ENCODE measurements at regions not wholly inside any gene's neighbourhood (a gene's known extent, or its start where the extent isn't known, plus 50 kb on each side); places are given as distances from the start of the nearest gene placed in this dataset.

DNA sequence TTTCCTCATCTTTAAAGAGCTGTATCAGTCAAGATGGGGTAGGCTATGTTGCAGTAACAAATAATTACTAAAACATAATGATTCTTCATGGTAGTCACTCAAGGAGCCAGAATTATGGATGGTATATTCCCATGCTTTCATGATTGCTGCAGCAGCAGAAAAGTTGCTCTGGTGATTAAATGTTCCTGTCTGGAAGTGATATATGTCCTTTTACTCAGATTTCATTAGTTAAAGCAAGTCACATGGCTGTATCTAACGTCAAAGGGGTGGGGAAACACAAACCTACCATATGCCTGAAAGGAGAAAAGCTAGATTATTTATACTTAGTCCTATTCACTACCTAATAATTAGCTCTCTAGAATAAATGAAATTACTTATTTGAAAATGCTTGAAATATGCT lies 594.7 kb downstream of the SOX5 start (continued):
- no peak for TF ChIP-seq ARID4B (CRISPR knock-in tag; IDR thresholded peaks at IDR 0.05; ENCODE audit: borderline replicate concordance)
- TF ChIP-seq, protein P1, sequence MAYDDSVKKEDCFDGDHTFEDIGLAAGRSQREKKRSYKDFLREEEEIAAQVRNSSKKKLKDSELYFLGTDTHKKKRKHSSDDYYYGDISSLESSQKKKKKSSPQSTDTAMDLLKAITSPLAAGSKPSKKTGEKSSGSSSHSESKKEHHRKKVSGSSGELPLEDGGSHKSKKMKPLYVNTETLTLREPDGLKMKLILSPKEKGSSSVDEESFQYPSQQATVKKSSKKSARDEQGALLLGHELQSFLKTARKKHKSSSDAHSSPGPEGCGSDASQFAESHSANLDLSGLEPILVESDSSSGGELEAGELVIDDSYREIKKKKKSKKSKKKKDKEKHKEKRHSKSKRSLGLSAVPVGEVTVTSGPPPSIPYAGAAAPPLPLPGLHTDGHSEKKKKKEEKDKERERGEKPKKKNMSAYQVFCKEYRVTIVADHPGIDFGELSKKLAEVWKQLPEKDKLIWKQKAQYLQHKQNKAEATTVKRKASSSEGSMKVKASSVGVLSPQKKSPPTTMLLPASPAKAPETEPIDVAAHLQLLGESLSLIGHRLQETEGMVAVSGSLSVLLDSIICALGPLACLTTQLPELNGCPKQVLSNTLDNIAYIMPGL (CRISPR knock-in tag; IDR thresholded peaks at IDR 0.05), result no peak
- no peak for TF ChIP-seq TEAD4 (CRISPR knock-in tag; IDR thresholded peaks at IDR 0.05)
- TF ChIP-seq ZNF263 (CRISPR knock-in tag; IDR thresholded peaks at IDR 0.05; ENCODE audit: low read depth), result no peak
- no peak for TF ChIP-seq CBFB (CRISPR knock-in tag; IDR thresholded peaks at IDR 0.05; ENCODE audit: low read depth)

GRCh38 chr12:23356440-23356839 lies 593.0 kb downstream of the SOX5 start:
- Mint-ChIP-seq H3K4me3 (no peak overlapping the region), H3K4me1 (no peaks in the 10 kb centered on the region), H3K9me3 (no peaks in the 10 kb centered on the region), H3K27ac (no peak overlapping the region), H3K27me3 (ENCODE audit: low read depth) (no peaks in the 10 kb centered on the region), H3K36me3 (no peaks in the 10 kb centered on the region)
- DNase-seq (ENCODE audit: low spot score), result no peak
- ChIA-PET POLR2A (interaction anchor here (0.5 kb wide), 1 partner anchor 1375 kb away, joined by 3 read pairs; no protein-coding TSS in a partner anchor), CTCF (no interaction called here)
- no peak for ATAC-seq
- TF ChIP-seq FOXP1 (CRISPR knock-in tag; IDR thresholded peaks at IDR 0.05; ENCODE audit: borderline replicate concordance) (no peak), RORB (CRISPR knock-in tag; IDR thresholded peaks at IDR 0.05) (no peak), CREM (CRISPR knock-in tag; IDR thresholded peaks at IDR 0.05) (no peak), ZNF512 (CRISPR knock-in tag; IDR thresholded peaks at IDR 0.05; ENCODE audit: borderline replicate concordance) (no peak)
- TF ChIP-seq, protein P2, sequence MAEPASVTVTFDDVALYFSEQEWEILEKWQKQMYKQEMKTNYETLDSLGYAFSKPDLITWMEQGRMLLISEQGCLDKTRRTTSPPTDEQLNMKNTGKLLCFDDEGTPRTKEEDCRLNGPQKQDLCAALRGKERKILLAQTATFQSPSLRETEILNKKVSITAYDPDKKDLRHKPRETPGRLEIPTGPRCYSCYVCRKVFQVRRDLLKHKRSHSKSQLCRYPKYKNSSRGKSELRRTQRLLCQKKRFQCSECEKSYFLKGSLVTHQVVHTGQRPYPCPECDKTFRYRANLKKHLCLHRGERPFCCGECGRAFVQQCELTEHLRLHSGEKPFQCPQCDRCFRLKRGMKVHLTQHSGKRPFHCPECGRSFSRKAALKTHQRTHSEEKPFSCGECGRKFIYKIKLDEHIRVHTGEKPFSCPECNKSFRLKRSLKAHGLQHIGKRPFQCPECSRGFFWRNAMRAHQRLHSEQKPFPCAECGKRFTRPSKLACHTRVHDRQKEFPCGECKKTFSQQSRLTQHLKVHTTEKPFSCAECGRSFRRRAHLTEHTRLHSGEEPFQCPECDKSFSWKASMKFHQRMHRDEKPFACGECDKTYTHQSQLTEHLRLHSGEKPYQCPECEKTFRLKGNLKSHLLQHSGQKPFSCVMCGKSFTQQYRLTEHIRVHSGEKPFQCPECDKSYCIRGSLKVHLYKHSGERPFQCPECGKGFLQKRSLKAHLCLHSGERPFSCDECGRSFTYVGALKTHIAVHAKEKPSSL (CRISPR knock-in tag; conservative IDR thresholded peaks at IDR 0.05), result no peak
- TF ChIP-seq, protein P3, sequence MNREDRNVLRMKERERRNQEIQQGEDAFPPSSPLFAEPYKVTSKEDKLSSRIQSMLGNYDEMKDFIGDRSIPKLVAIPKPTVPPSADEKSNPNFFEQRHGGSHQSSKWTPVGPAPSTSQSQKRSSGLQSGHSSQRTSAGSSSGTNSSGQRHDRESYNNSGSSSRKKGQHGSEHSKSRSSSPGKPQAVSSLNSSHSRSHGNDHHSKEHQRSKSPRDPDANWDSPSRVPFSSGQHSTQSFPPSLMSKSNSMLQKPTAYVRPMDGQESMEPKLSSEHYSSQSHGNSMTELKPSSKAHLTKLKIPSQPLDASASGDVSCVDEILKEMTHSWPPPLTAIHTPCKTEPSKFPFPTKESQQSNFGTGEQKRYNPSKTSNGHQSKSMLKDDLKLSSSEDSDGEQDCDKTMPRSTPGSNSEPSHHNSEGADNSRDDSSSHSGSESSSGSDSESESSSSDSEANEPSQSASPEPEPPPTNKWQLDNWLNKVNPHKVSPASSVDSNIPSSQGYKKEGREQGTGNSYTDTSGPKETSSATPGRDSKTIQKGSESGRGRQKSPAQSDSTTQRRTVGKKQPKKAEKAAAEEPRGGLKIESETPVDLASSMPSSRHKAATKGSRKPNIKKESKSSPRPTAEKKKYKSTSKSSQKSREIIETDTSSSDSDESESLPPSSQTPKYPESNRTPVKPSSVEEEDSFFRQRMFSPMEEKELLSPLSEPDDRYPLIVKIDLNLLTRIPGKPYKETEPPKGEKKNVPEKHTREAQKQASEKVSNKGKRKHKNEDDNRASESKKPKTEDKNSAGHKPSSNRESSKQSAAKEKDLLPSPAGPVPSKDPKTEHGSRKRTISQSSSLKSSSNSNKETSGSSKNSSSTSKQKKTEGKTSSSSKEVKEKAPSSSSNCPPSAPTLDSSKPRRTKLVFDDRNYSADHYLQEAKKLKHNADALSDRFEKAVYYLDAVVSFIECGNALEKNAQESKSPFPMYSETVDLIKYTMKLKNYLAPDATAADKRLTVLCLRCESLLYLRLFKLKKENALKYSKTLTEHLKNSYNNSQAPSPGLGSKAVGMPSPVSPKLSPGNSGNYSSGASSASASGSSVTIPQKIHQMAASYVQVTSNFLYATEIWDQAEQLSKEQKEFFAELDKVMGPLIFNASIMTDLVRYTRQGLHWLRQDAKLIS (CRISPR knock-in tag; IDR thresholded peaks at IDR 0.05; ENCODE audit: borderline replicate concordance), result no peak
